ENCODE measurements at regions not wholly inside any gene's neighbourhood (a gene's known extent, or its start where the extent isn't known, plus 50 kb on each side); places are given as distances from the start of the nearest gene placed in this dataset.
"Not testable (repeated sequence)": the region's sequence is repeated elsewhere in the genome, so short reads cannot be mapped to it uniquely, and the experiment has no call there.

DNA sequence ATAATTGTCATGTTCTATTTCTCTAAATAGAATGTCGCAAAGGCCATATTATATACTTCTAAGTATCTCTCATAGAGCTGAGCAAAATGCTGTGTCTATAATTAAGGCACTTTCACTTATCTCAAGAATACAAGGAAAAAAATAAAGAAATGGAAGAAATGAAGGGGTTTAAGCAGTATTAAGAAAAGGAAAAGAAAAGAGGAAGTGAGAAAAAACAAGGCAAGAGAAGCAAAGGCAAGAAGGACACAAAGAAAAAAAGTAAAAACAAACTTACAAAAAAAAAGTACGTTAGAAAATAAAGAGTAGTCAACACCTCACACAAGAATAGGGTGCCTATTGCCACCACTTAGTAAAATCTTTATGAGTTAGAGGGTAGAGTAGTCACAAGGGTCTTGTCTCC lies 506.2 kb downstream of the GABRG2 start:
- DNase-seq: no peak
- no peak for ATAC-seq (ENCODE audit: low read depth in 2 of 2)
- Histone ChIP-seq H3K27me3 (ENCODE audit: control insufficient read depth, insufficient read depth, low read length) (no peaks in the 10 kb centered on the region), H3K9me3 (ENCODE audit: control insufficient read depth in 2 of 2, low read length in 2 of 2) (no peaks in the 10 kb centered on the region), H3K4me1 (ENCODE audit: control insufficient read depth, insufficient read depth, low read length, poor library complexity, severe bottlenecking) (no peaks in the 10 kb centered on the region), H3K36me3 (ENCODE audit: control insufficient read depth, insufficient read depth, low read length) (no peaks in the 10 kb centered on the region), H3K4me3 (ENCODE audit: low read depth, low read length) (no peak overlapping the region), H3K27ac (ENCODE audit: insufficient read depth, low read length, poor library complexity, severe bottlenecking) (no peak overlapping the region)
- H3K4me1 Mint-ChIP-seq: no peaks in the 10 kb centered on the region
- no peak overlapping the region for H3K27ac Mint-ChIP-seq
- no peak overlapping the region for H3K4me3 Mint-ChIP-seq
- no peaks in the 10 kb centered on the region for H3K36me3 Mint-ChIP-seq
- peaks cover 0 to 5% (median 0%) of the 10 kb centered on the region in 7 donors for H3K9me3 Mint-ChIP-seq
- H3K27me3 Mint-ChIP-seq: no peaks in the 10 kb centered on the region

DNA sequence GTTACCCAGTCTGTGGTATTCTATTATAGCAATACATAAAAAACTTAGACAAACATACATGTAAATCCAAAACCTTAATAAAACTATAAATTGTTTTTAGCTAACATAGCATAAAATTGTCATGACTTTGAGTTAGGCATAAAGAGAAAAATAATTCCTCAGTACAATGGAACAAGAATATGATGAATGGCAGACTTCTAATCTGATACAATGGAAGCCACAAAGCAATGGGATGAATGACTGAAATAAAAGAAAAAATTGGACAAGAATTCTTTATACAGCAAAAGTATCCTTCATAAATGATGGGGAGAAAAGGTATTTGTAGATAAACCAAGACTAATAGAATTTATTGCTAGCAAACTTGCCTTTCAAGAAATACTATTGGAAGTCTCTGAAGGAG lies 524.2 kb downstream of the GABRG2 start:
- no peaks in the 10 kb centered on the region for H3K27me3 Mint-ChIP-seq
- no peaks in the 10 kb centered on the region for H3K27me3 ChIP-seq (ENCODE audit: control insufficient read depth, insufficient read depth, low read length)
- no peaks in the 10 kb centered on the region for H3K4me1 ChIP-seq (ENCODE audit: control insufficient read depth, insufficient read depth, low read length, poor library complexity, severe bottlenecking)
- no peak overlapping the region for H3K4me3 Mint-ChIP-seq
- H3K4me1 Mint-ChIP-seq: no peaks in the 10 kb centered on the region
- H3K27ac ChIP-seq (ENCODE audit: insufficient read depth, low read length, poor library complexity, severe bottlenecking): no peak overlapping the region
- H3K36me3 ChIP-seq (ENCODE audit: control insufficient read depth, insufficient read depth, low read length): no peaks in the 10 kb centered on the region
- DNase-seq (no peak), ATAC-seq (ENCODE audit: low read depth in 2 of 2) (no peak)
- peaks cover 0 to 14% (median 1%) of the 10 kb centered on the region in 7 donors for H3K9me3 Mint-ChIP-seq
- no peaks in the 10 kb centered on the region for H3K36me3 Mint-ChIP-seq
- no peaks in the 10 kb centered on the region for H3K9me3 ChIP-seq (ENCODE audit: control insufficient read depth in 2 of 2, low read length in 2 of 2)
- no peak overlapping the region for H3K4me3 ChIP-seq (ENCODE audit: low read depth, low read length)
- H3K27ac Mint-ChIP-seq: no peak overlapping the region

DNA sequence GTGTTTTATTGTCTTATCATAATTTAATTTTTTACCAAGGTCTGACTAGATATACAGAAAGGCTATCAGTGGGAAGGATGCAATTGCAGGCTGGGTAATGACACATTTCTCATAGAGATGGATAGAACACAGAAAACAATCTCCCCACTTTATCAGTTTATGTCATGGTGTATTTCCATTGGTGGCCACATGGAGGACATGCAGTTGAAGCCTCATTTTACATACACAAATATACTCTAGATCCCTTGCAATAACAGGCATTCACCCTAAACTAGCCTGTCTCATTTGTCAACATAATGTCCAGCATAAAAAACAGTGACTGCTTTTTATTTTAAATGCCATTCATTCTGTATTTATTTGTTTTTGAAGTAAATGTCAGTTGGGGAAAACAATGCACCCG lies 526.3 kb downstream of the GABRG2 start:
- Mint-ChIP-seq H3K27me3 (no peaks in the 10 kb centered on the region), H3K4me3 (no peak overlapping the region), H3K9me3 (peaks cover 0 to 20% (median 1%) of the 10 kb centered on the region in 7 donors), H3K36me3 (no peaks in the 10 kb centered on the region), H3K4me1 (no peaks in the 10 kb centered on the region), H3K27ac (no peak overlapping the region)
- no peak overlapping the region for H3K4me3 ChIP-seq (ENCODE audit: low read depth, low read length)
- no peaks in the 10 kb centered on the region for H3K27me3 ChIP-seq (ENCODE audit: control insufficient read depth, insufficient read depth, low read length)
- peaks cover 0 to 3% of the 10 kb centered on the region in 2 experiments for H3K9me3 ChIP-seq (ENCODE audit: control insufficient read depth in 2 of 2, low read length in 2 of 2)
- H3K4me1 ChIP-seq (ENCODE audit: control insufficient read depth, insufficient read depth, low read length, poor library complexity, severe bottlenecking): no peaks in the 10 kb centered on the region
- H3K27ac ChIP-seq (ENCODE audit: insufficient read depth, low read length, poor library complexity, severe bottlenecking): no peak overlapping the region
- H3K36me3 ChIP-seq (ENCODE audit: control insufficient read depth, insufficient read depth, low read length): no peaks in the 10 kb centered on the region
- no peak for DNase-seq
- no peak for ATAC-seq (ENCODE audit: low read depth in 2 of 2)

- Mint-ChIP-seq H3K27ac (no peak overlapping the region), H3K36me3 (no peaks in the 10 kb centered on the region), H3K27me3 (no peaks in the 10 kb centered on the region), H3K9me3 (peaks cover 0 to 13% (median 4%) of the 10 kb centered on the region in 7 donors), H3K4me1 (no peaks in the 10 kb centered on the region), H3K4me3 (no peak overlapping the region)
- no peak for DNase-seq
- Histone ChIP-seq H3K36me3 (ENCODE audit: control insufficient read depth, insufficient read depth, low read length) (no peaks in the 10 kb centered on the region), H3K27me3 (ENCODE audit: control insufficient read depth, insufficient read depth, low read length) (no peaks in the 10 kb centered on the region), H3K27ac (ENCODE audit: insufficient read depth, low read length, poor library complexity, severe bottlenecking) (no peak overlapping the region), H3K4me1 (ENCODE audit: control insufficient read depth, insufficient read depth, low read length, poor library complexity, severe bottlenecking) (no peaks in the 10 kb centered on the region), H3K9me3 (ENCODE audit: control insufficient read depth in 2 of 2, low read length in 2 of 2) (no peaks in the 10 kb centered on the region), H3K4me3 (ENCODE audit: low read depth, low read length) (no peak overlapping the region)
- ATAC-seq (ENCODE audit: low read depth in 2 of 2): no peak
These were observed 536.0 kb downstream of the GABRG2 start for GRCh38 chr5:162603443-162604070.

DNA sequence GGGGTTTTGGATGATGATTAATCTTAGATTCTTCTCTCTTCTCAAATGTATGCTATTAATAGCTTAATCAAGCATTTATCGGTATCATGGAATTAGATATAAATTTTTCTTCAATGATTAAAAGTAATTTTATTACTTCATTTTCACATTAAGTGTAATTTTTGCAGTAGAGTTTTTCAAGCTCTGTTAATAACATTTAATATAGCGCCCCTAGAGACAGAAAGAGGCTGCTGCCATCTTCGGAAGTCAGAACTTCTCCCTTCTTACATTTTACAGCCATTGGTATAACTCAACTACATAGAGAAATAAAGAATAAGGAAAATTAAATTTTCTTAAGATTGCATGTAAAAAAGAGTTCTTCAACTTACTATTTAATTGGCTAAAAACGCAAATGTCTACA lies 540.3 kb downstream of the GABRG2 start:
- no peaks in the 10 kb centered on the region for H3K36me3 Mint-ChIP-seq
- no peak overlapping the region for H3K27ac Mint-ChIP-seq
- H3K4me3 Mint-ChIP-seq: no peak overlapping the region
- H3K4me1 Mint-ChIP-seq: no peaks in the 10 kb centered on the region
- Histone ChIP-seq H3K27me3 (ENCODE audit: control insufficient read depth, insufficient read depth, low read length) (no peaks in the 10 kb centered on the region), H3K36me3 (ENCODE audit: control insufficient read depth, insufficient read depth, low read length) (no peaks in the 10 kb centered on the region), H3K9me3 (ENCODE audit: control insufficient read depth in 2 of 2, low read length in 2 of 2) (no peaks in the 10 kb centered on the region), H3K27ac (ENCODE audit: insufficient read depth, low read length, poor library complexity, severe bottlenecking) (no peak overlapping the region), H3K4me3 (ENCODE audit: low read depth, low read length) (no peak overlapping the region), H3K4me1 (ENCODE audit: control insufficient read depth, insufficient read depth, low read length, poor library complexity, severe bottlenecking) (no peaks in the 10 kb centered on the region)
- ATAC-seq (ENCODE audit: low read depth in 2 of 2) (no peak), DNase-seq (no peak)
- peaks cover 0 to 5% (median 4%) of the 10 kb centered on the region in 7 donors for H3K9me3 Mint-ChIP-seq
- H3K27me3 Mint-ChIP-seq: no peaks in the 10 kb centered on the region

GRCh38 chr5:162621726-162622263 lies 554.2 kb downstream of the GABRG2 start:
- H3K27ac Mint-ChIP-seq; H3K27me3 ChIP-seq (ENCODE audit: control insufficient read depth, insufficient read depth, low read length); H3K4me1 Mint-ChIP-seq; H3K36me3 ChIP-seq (ENCODE audit: control insufficient read depth, insufficient read depth, low read length); H3K4me3 ChIP-seq (ENCODE audit: low read depth, low read length); DNase-seq; H3K36me3 Mint-ChIP-seq; H3K27me3 Mint-ChIP-seq; ATAC-seq (ENCODE audit: low read depth in 2 of 2); H3K4me1 ChIP-seq (ENCODE audit: control insufficient read depth, insufficient read depth, low read length, poor library complexity, severe bottlenecking); H3K9me3 ChIP-seq (ENCODE audit: control insufficient read depth in 2 of 2, low read length in 2 of 2); H3K27ac ChIP-seq (ENCODE audit: insufficient read depth, low read length, poor library complexity, severe bottlenecking); H3K4me3 Mint-ChIP-seq: not testable (repeated sequence)
- peaks cover 0 to 28% (median 5%) of the 10 kb centered on the region in 7 donors for H3K9me3 Mint-ChIP-seq

- no peak overlapping the region for H3K27ac Mint-ChIP-seq
- peaks cover 0 to 40% (median 7%) of the 10 kb centered on the region in 7 donors for H3K9me3 Mint-ChIP-seq
- DNase-seq (no peak), ATAC-seq (ENCODE audit: low read depth in 2 of 2) (no peak)
- H3K27me3 Mint-ChIP-seq: no peaks in the 10 kb centered on the region
- no peaks in the 10 kb centered on the region for H3K36me3 Mint-ChIP-seq
- no peak overlapping the region for H3K4me3 Mint-ChIP-seq
- no peak overlapping the region for H3K27ac ChIP-seq (ENCODE audit: insufficient read depth, low read length, poor library complexity, severe bottlenecking)
- no peaks in the 10 kb centered on the region for H3K36me3 ChIP-seq (ENCODE audit: control insufficient read depth, insufficient read depth, low read length)
- H3K4me1 Mint-ChIP-seq: no peaks in the 10 kb centered on the region
- H3K9me3 ChIP-seq (ENCODE audit: control insufficient read depth in 2 of 2, low read length in 2 of 2): no peaks in the 10 kb centered on the region
- no peak overlapping the region for H3K4me3 ChIP-seq (ENCODE audit: low read depth, low read length)
- H3K4me1 ChIP-seq (ENCODE audit: control insufficient read depth, insufficient read depth, low read length, poor library complexity, severe bottlenecking): no peaks in the 10 kb centered on the region
- no peaks in the 10 kb centered on the region for H3K27me3 ChIP-seq (ENCODE audit: control insufficient read depth, insufficient read depth, low read length)
These were observed 556.5 kb downstream of the GABRG2 start for GRCh38 chr5:162624110-162624509.

GRCh38 chr5:162637481-162637880 lies 569.9 kb downstream of the GABRG2 start:
- Mint-ChIP-seq H3K9me3 (peaks cover 0 to 33% (median 10%) of the 10 kb centered on the region in 7 donors), H3K4me3 (no peak overlapping the region), H3K27me3 (peaks cover 5% of the 10 kb centered on the region), H3K36me3 (no peaks in the 10 kb centered on the region), H3K27ac (no peak overlapping the region), H3K4me1 (no peaks in the 10 kb centered on the region)
- Histone ChIP-seq H3K27me3 (ENCODE audit: control insufficient read depth, insufficient read depth, low read length) (no peaks in the 10 kb centered on the region), H3K27ac (ENCODE audit: insufficient read depth, low read length, poor library complexity, severe bottlenecking) (no peak overlapping the region), H3K4me3 (ENCODE audit: low read depth, low read length) (no peak overlapping the region), H3K4me1 (ENCODE audit: control insufficient read depth, insufficient read depth, low read length, poor library complexity, severe bottlenecking) (no peaks in the 10 kb centered on the region), H3K9me3 (ENCODE audit: control insufficient read depth in 2 of 2, low read length in 2 of 2) (peaks cover 3 to 19% of the 10 kb centered on the region in 2 experiments), H3K36me3 (ENCODE audit: control insufficient read depth, insufficient read depth, low read length) (no peaks in the 10 kb centered on the region)
- DNase-seq (no peak), ATAC-seq (ENCODE audit: low read depth in 2 of 2) (no peak)

All from CD4-positive, CD25-positive, alpha-beta regulatory T cell (primary cell).